H9 (cell line): ENCODE measurements at regions not wholly inside any gene's neighbourhood (a gene's known extent, or its start where the extent isn't known, plus 50 kb on each side); places are given as distances from the start of the nearest gene placed in this dataset.

ENCODE experiments used
- DNase-seq: peaks from one replicate; pipeline ENCODE4 v3.0.0-alpha.2; 2017
- H2AFZ ChIP-seq: one replicate; pipeline ENCODE4 v1.6.1; 2013; ENCODE audit warnings: mild to moderate bottlenecking, low read length, control low read depth, moderate library complexity
- H2AK5ac ChIP-seq: 2 replicates; pipeline ENCODE4 v1.6.1; 2013; ENCODE audit warnings: low read length, control low read depth, mixed read lengths; ENCODE audit not compliant: insufficient read length
- H2BK120ac ChIP-seq: one replicate; pipeline ENCODE4 v1.6.1; 2013; ENCODE audit warnings: low read depth, mild to moderate bottlenecking, low read length, control low read depth, inconsistent platforms; ENCODE audit not compliant: poor library complexity, severe bottlenecking
- H2BK12ac ChIP-seq: 2 replicates; pipeline ENCODE4 v1.6.1; 2013; ENCODE audit warnings: low read length, control low read depth, mixed read lengths, low read depth; ENCODE audit not compliant: insufficient read length
- H2BK15ac ChIP-seq: 2 replicates; pipeline ENCODE4 v1.6.1; 2013; ENCODE audit warnings: low read depth, low read length, control low read depth
- H2BK20ac ChIP-seq: one replicate; pipeline ENCODE4 v1.6.1; 2013; ENCODE audit warnings: low read depth, mild to moderate bottlenecking, low read length, control low read depth, inconsistent platforms; ENCODE audit not compliant: poor library complexity, severe bottlenecking
- H2BK5ac ChIP-seq: 2 replicates; pipeline ENCODE4 v1.6.1; 2013; ENCODE audit warnings: low read length, control low read depth, mixed read lengths; ENCODE audit not compliant: insufficient read length
- H3K14ac ChIP-seq: 2 replicates; pipeline ENCODE4 v1.6.1; 2013; ENCODE audit warnings: low read length, control low read depth; ENCODE audit not compliant: insufficient read depth
- H3K18ac ChIP-seq: 2 replicates; pipeline ENCODE4 v1.6.1; 2013; ENCODE audit warnings: low read depth, mild to moderate bottlenecking, mixed read lengths, low read length, control low read depth; ENCODE audit not compliant: insufficient read length
- H3K23ac ChIP-seq: 2 replicates; pipeline ENCODE4 v1.6.1; 2013; ENCODE audit warnings: low read length, control low read depth, mixed read lengths, low read depth; ENCODE audit not compliant: insufficient read length
- H3K23me2 ChIP-seq: 2 replicates; pipeline ENCODE4 v1.6.1; 2013; ENCODE audit warnings: low read depth, mild to moderate bottlenecking, mixed read lengths, low read length, control low read depth; ENCODE audit not compliant: insufficient read length, poor library complexity, severe bottlenecking
- H3K27ac ChIP-seq: 2 replicates; pipeline ENCODE4 v1.5.1; 2013; ENCODE audit warnings: low read length, control low read depth, mixed read lengths, low read depth; ENCODE audit not compliant: insufficient read length
- H3K27me3 ChIP-seq: 2 replicates; pipeline ENCODE4 v1.6.1; 2013; ENCODE audit warnings: low read length, control low read depth, inconsistent platforms; ENCODE audit not compliant: insufficient read depth
- H3K4ac ChIP-seq: 2 replicates; pipeline ENCODE4 v1.6.1; 2013; ENCODE audit warnings: low read depth, mild to moderate bottlenecking, control low read depth, inconsistent platforms, low read length, moderate library complexity
- H3K4me1 ChIP-seq: 2 replicates; pipeline ENCODE4 v1.6.1; 2013; ENCODE audit warnings: low read length, control low read depth, inconsistent platforms; ENCODE audit not compliant: insufficient read depth
- H3K4me2 ChIP-seq: 2 replicates; pipeline ENCODE4 v1.6.1; 2013; ENCODE audit warnings: low read length, control low read depth, mixed read lengths; ENCODE audit not compliant: insufficient read length, insufficient read depth
- H3K56ac ChIP-seq: 2 replicates; pipeline ENCODE4 v1.6.1; 2013; ENCODE audit warnings: low read depth, mild to moderate bottlenecking, mixed read lengths, low read length, control low read depth; ENCODE audit not compliant: insufficient read length
- H3K79me1 ChIP-seq: 2 replicates; pipeline ENCODE4 v1.6.1; 2013; ENCODE audit warnings: low read depth, mild to moderate bottlenecking, moderate library complexity, low read length, control low read depth, inconsistent platforms; ENCODE audit not compliant: insufficient read depth, poor library complexity, severe bottlenecking
- H3K79me2 ChIP-seq: 2 replicates; pipeline ENCODE4 v1.6.1; 2013; ENCODE audit warnings: low read length, control low read depth, inconsistent platforms; ENCODE audit not compliant: insufficient read depth
- H3K9ac ChIP-seq: 2 replicates; pipeline ENCODE4 v1.6.1; 2013; ENCODE audit warnings: low read length, control low read depth, mixed read lengths; ENCODE audit not compliant: insufficient read length; ENCODE audit errors: extremely low read depth
- H3K9me3 ChIP-seq: one replicate; pipeline ENCODE4 v1.6.1; 2013; ENCODE audit warnings: low read depth, low read length, inconsistent platforms; ENCODE audit not compliant: control insufficient read depth
- H3T11ph ChIP-seq: one replicate; pipeline ENCODE4 v1.6.1; 2013; ENCODE audit warnings: mild to moderate bottlenecking, low read length, control low read depth, inconsistent platforms
- H4K20me1 ChIP-seq: one replicate; pipeline ENCODE4 v1.6.1; 2013; ENCODE audit not compliant: control insufficient read depth, insufficient read length, insufficient read depth
- H4K5ac ChIP-seq: 2 replicates; pipeline ENCODE4 v1.6.1; 2013; ENCODE audit warnings: low read depth, mild to moderate bottlenecking, mixed read lengths, low read length, control low read depth; ENCODE audit not compliant: insufficient read length
- H4K8ac ChIP-seq: replicated peaks from 2 replicates; pipeline ENCODE4 v1.6.1; 2013; ENCODE audit warnings: low read length, control low read depth, mixed read lengths, low read depth; ENCODE audit not compliant: insufficient read length
- H4K91ac ChIP-seq: 2 replicates; pipeline ENCODE4 v1.6.1; 2013; ENCODE audit warnings: low read depth, mild to moderate bottlenecking, moderate library complexity, mixed read lengths, low read length, control low read depth; ENCODE audit not compliant: insufficient read length
- H3K27ac Mint-ChIP-seq, 3 experiments: 2 replicates in 2 of 3; 3 replicates in 1 of 3; pipeline ENCODE4 v1.8.0; 2020 to 2021; ENCODE audit warnings: mixed read lengths in 3 of 3, mild to moderate bottlenecking in 1 of 3, moderate library complexity in 1 of 3
- H3K27me3 Mint-ChIP-seq: 2 replicates; pipeline ENCODE4 v1.8.0; 2021; ENCODE audit warnings: low read depth, mild to moderate bottlenecking, moderate library complexity, mixed read lengths
- H3K36me3 Mint-ChIP-seq, 3 experiments: 2 replicates in 2 of 3; 3 replicates in 1 of 3; pipeline ENCODE4 v1.8.0; 2020 to 2021; ENCODE audit warnings: low read depth in 3 of 3, mixed read lengths in 3 of 3; ENCODE audit not compliant: insufficient read depth in 1 of 3
- H3K4me1 Mint-ChIP-seq, 2 experiments: 2 replicates each; pipeline ENCODE4 v1.8.0; 2020; ENCODE audit warnings: mixed read lengths in 2 of 2
- H3K4me3 Mint-ChIP-seq, 2 experiments: 2 replicates in 1 of 2; 3 replicates in 1 of 2; pipeline ENCODE4 v1.8.0; 2020 to 2021; ENCODE audit warnings: mild to moderate bottlenecking in 2 of 2, mixed read lengths in 2 of 2, moderate library complexity in 1 of 2
- H3K9me3 Mint-ChIP-seq, 2 experiments: 2 replicates in 1 of 2; 3 replicates in 1 of 2; pipeline ENCODE4 v1.8.0; 2020; ENCODE audit warnings: mild to moderate bottlenecking in 2 of 2, mixed read lengths in 2 of 2, moderate library complexity in 1 of 2
- CTCF ChIP-seq: fragments of 200-600 bp; sonication (generic); conservative IDR thresholded peaks from 3 replicates; pipeline ENCODE4 v1.8.0; 2021; ENCODE audit warnings: antibody characterized with exemption, mild to moderate bottlenecking
- WGBS: extraction: QIAGEN DNeasy Blood & Tissue Kit; methylation state at CpG from one replicate; pipeline ENCODE4 v1.1.7; 2013; ENCODE audit warnings: missing lambda C conversion rate, low lambda C conversion rate, mixed read lengths; ENCODE audit not compliant: insufficient read length; ENCODE audit errors: extremely low coverage; 5-methylcytosine and 5-hydroxymethylcytosine counted together

- no peaks in the 10 kb centered on the region for H3K9me3 ChIP-seq
- H3K27ac ChIP-seq = no peak overlapping the region
- no peak overlapping the region for H2BK120ac ChIP-seq
- Mint-ChIP-seq H3K4me1 (peaks cover 0 to 3% of the 10 kb centered on the region in 2 experiments; a peak in 2 of 4 replicates), H3K27ac (no peak overlapping the region), H3K9me3 (no peaks in the 10 kb centered on the region), H3K27me3 (no peaks in the 10 kb centered on the region), H3K36me3 (no peaks in the 10 kb centered on the region), H3K4me3 (no peak overlapping the region)
- H4K8ac ChIP-seq = no peak overlapping the region
- no peaks in the 10 kb centered on the region for H3K27me3 ChIP-seq
- H3K4me1 ChIP-seq = no peaks in the 10 kb centered on the region
- no peak overlapping the region for H3K4me2 ChIP-seq
- no peak overlapping the region for H3K4ac ChIP-seq
- no peak overlapping the region for H2BK15ac ChIP-seq
- no peak overlapping the region for H2BK12ac ChIP-seq
- H4K20me1 ChIP-seq = no peaks in the 10 kb centered on the region
- no peak overlapping the region for H2AFZ ChIP-seq
- no peak overlapping the region for H3K18ac ChIP-seq
- H2BK5ac ChIP-seq = no peak overlapping the region
- no peaks in the 10 kb centered on the region for H3K23me2 ChIP-seq
- no peaks in the 10 kb centered on the region for H3K79me2 ChIP-seq
- H4K91ac ChIP-seq = no peak overlapping the region
- WGBS = no CpG with 5 or more reads among the region's 1 CpG
- no peak overlapping the region for H3K23ac ChIP-seq
- H2AK5ac ChIP-seq = no peak overlapping the region
- no peak overlapping the region for H3K9ac ChIP-seq
- H3T11ph ChIP-seq = no peak overlapping the region
- H4K5ac ChIP-seq = no peak overlapping the region
- no peak overlapping the region for H3K56ac ChIP-seq
- DNase-seq = no peak
- no peaks in the 10 kb centered on the region for H3K79me1 ChIP-seq
- no peak for TF ChIP-seq CTCF
- no peak overlapping the region for H3K14ac ChIP-seq
- no peak overlapping the region for H2BK20ac ChIP-seq
These were observed 615.8 kb upstream of the AGTR1 start for GRCh38 chr3:148081926-148082325.
